ENCODE measurements at regions not wholly inside any gene's neighbourhood (a gene's known extent, or its start where the extent isn't known, plus 50 kb on each side); places are given as distances from the start of the nearest gene placed in this dataset.
A peak's percentile ranks its signal among the peaks of the same experiment; 100 is the strongest.

GRCh38 chr4:26237916-26238315 is 82.9 kb upstream of the RBPJ start:
- H3K9me3 ChIP-seq (replicated peaks in 1 of 3) = no peaks in the 10 kb centered on the region
- 75 to 85% (median 84%) methylated on average over 5 of the region's 5 CpGs for WGBS, 4 donors
- intact Hi-C loops (cut with DNase I) = no loop called here
- H3K27ac ChIP-seq = peak overlapping the region in 1 of 5 donors; percentile 55
- H3K36me3 ChIP-seq (replicated peaks in 1 of 2) = no peaks in the 10 kb centered on the region
- no peak for DNase-seq
- peaks cover 0 to 8% of the 10 kb centered on the region in 2 donors for H3K4me1 ChIP-seq (replicated peaks in 1 of 2)
- H3K4me3 ChIP-seq = no peak overlapping the region
- TF ChIP-seq POLR2A (IDR thresholded peaks at IDR 0.05) = no peak
- TF ChIP-seq, protein P1, sequence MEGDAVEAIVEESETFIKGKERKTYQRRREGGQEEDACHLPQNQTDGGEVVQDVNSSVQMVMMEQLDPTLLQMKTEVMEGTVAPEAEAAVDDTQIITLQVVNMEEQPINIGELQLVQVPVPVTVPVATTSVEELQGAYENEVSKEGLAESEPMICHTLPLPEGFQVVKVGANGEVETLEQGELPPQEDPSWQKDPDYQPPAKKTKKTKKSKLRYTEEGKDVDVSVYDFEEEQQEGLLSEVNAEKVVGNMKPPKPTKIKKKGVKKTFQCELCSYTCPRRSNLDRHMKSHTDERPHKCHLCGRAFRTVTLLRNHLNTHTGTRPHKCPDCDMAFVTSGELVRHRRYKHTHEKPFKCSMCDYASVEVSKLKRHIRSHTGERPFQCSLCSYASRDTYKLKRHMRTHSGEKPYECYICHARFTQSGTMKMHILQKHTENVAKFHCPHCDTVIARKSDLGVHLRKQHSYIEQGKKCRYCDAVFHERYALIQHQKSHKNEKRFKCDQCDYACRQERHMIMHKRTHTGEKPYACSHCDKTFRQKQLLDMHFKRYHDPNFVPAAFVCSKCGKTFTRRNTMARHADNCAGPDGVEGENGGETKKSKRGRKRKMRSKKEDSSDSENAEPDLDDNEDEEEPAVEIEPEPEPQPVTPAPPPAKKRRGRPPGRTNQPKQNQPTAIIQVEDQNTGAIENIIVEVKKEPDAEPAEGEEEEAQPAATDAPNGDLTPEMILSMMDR (IDR thresholded peaks at IDR 0.05) = no peak
- no peaks in the 10 kb centered on the region for H3K27me3 ChIP-seq

DNA sequence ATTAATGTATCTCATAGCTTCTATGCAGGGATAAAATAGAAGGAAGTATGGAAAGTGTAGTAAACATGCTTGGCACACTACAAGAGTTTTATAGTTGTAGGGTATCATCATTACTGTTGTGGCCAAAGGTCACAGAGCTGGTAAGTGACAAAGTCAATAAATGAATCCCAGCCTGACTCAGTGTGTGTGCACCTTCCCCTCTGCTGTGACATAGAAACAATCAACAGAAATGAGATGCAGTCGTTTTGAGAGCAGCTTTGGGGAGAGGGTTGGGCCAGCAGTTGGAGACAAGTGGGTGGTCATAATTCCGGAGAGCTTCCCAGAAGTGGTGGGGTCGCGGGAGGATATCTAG is 82.4 kb upstream of the RBPJ start:
- TF ChIP-seq POLR2A (IDR thresholded peaks at IDR 0.05) = no peak
- TF ChIP-seq, protein P1 (IDR thresholded peaks at IDR 0.05) = no peak
- intact Hi-C loops (cut with DNase I) = no loop called here
- WGBS, 4 donors = 29 to 52% (median 46%) methylated on average over 4 of the region's 4 CpGs
- H3K9me3 ChIP-seq (replicated peaks in 1 of 3) = no peaks in the 10 kb centered on the region
- H3K27ac ChIP-seq = peak overlapping the region in 3 of 5 donors; percentile 16 to 66 (median 55)
- H3K36me3 ChIP-seq (replicated peaks in 1 of 2) = no peaks in the 10 kb centered on the region
- H3K4me1 ChIP-seq (replicated peaks in 1 of 2) = peaks cover 0 to 8% of the 10 kb centered on the region in 2 donors
- H3K27me3 ChIP-seq = no peaks in the 10 kb centered on the region
- no peak for DNase-seq
- no peak overlapping the region for H3K4me3 ChIP-seq

DNA sequence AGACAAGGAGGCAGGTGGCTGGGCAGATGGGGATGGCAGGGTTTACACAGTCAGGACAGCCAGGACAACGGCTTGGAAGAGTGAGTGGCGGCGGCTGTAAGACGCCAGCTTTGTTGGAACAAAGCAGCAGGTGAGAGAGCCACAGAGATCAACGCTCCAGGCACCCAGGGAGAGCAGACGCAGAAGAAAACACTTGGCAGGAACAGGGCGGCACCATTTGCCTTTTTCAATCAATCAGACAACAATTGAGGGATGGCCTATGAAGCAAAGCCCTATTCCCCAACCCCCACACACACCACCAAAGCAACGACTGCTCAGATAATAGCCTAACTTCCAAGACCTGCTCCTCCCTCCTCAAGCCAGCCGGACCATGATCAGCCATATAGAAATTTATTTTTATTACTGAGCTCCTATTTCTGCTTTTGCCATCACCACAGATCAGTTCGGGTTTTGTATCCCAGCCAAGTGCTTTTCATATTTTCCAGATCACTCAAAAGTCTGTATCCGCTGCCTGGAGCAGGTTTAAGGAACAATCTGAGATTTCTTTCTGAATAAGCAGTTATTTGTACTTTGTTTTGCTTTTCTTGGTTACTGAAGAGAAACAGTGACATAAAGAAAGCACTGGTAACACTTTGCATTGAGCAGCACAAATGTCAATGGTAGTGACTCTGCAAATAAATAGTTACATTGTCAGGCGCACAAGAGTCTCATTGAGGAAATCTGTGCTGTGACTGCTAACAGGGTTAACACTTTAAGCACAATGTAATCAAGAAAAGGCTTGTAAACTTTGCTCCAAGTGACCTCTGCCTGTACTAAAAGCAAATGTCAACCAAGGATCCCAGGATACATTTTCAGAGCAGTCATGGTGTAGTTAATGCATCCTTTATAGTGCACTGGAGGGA is 81.8 kb upstream of the RBPJ start:
- peak overlapping the region in 3 of 5 donors; percentile 16 to 66 (median 55) for H3K27ac ChIP-seq
- peak in 1 of 7 donors; percentile 32 for DNase-seq
- peaks cover 0 to 8% of the 10 kb centered on the region in 2 donors for H3K4me1 ChIP-seq (replicated peaks in 1 of 2)
- no peaks in the 10 kb centered on the region for H3K9me3 ChIP-seq (replicated peaks in 1 of 3)
- H3K36me3 ChIP-seq (replicated peaks in 1 of 2) = no peaks in the 10 kb centered on the region
- 44 to 50% (median 46%) methylated on average over 12 of the region's 12 CpGs for WGBS, 4 donors
- TF ChIP-seq POLR2A (IDR thresholded peaks at IDR 0.05) = no peak
- TF ChIP-seq, protein P1 (IDR thresholded peaks at IDR 0.05) = no peak
- no peaks in the 10 kb centered on the region for H3K27me3 ChIP-seq
- intact Hi-C loops (cut with DNase I) = no loop called here
- H3K4me3 ChIP-seq = no peak overlapping the region

GRCh38 chr4:26239801-26240200 is 81.0 kb upstream of the RBPJ start:
- Histone ChIP-seq H3K4me3 (no peak overlapping the region), H3K9me3 (replicated peaks in 1 of 3) (no peaks in the 10 kb centered on the region), H3K27me3 (no peaks in the 10 kb centered on the region), H3K36me3 (replicated peaks in 1 of 2) (no peaks in the 10 kb centered on the region), H3K4me1 (replicated peaks in 1 of 2) (peaks cover 0 to 8% of the 10 kb centered on the region in 2 donors), H3K27ac (peak overlapping the region in 2 of 5 donors; percentile 47 to 62)
- no peak for TF ChIP-seq POLR2A (IDR thresholded peaks at IDR 0.05)
- TF ChIP-seq, protein P1 (IDR thresholded peaks at IDR 0.05) = no peak
- 75 to 76% (median 75%) methylated on average over 5 of the region's 5 CpGs for WGBS, 4 donors
- no peak for DNase-seq
- intact Hi-C loops (cut with DNase I) = no loop called here
